ENCODE measurements at regions not wholly inside any gene's neighbourhood (a gene's known extent, or its start where the extent isn't known, plus 50 kb on each side); places are given as distances from the start of the nearest gene placed in this dataset.

DNA sequence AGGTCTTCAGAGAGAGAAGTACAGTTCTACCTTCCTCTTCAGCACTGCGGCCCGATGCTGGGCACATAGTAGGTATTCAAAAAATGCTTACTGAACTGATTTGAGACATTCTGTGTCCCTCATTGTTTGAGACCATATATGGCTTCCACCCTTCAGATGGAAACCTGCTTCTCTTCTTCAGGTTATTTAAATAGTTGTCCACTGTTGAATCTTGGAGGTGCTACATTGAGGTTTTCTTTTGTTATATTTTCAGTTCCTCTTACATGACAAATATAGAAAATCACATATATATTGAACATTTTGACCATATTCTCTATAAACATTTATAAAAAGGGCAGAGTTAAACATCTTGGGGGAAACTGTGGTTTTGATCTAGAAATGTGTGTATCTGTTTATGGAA, 200.2 kb upstream of the LRRC3B start:
- Mint-ChIP-seq H3K4me1 (ENCODE audit: low read depth) (no peaks in the 10 kb centered on the region), H3K4me3 (no peak overlapping the region), H3K27ac (no peak overlapping the region), H3K27me3 (ENCODE audit: low read depth) (no peaks in the 10 kb centered on the region), H3K9me3 (peaks cover 5% of the 10 kb centered on the region), H3K36me3 (ENCODE audit: low read depth) (no peaks in the 10 kb centered on the region)
- DNase-seq (ENCODE audit: low spot score) = no peak

- DNase-seq (ENCODE audit: low spot score) = no peak
- no peaks in the 10 kb centered on the region for H3K36me3 Mint-ChIP-seq (ENCODE audit: low read depth)
- no peak overlapping the region for H3K27ac Mint-ChIP-seq
- H3K4me1 Mint-ChIP-seq (ENCODE audit: low read depth) = no peaks in the 10 kb centered on the region
- no peak overlapping the region for H3K4me3 Mint-ChIP-seq
- H3K9me3 Mint-ChIP-seq = peaks cover 5% of the 10 kb centered on the region
- no peaks in the 10 kb centered on the region for H3K27me3 Mint-ChIP-seq (ENCODE audit: low read depth)
These were observed 197.5 kb upstream of the LRRC3B start for GRCh38 chr3:26425076-26425475.

- Mint-ChIP-seq H3K4me1 (ENCODE audit: low read depth) (no peaks in the 10 kb centered on the region), H3K9me3 (peaks cover 2% of the 10 kb centered on the region), H3K36me3 (ENCODE audit: low read depth) (no peaks in the 10 kb centered on the region), H3K4me3 (no peak overlapping the region), H3K27me3 (ENCODE audit: low read depth) (no peaks in the 10 kb centered on the region), H3K27ac (no peak overlapping the region)
- DNase-seq (ENCODE audit: low spot score) = no peak
These were observed 193.6 kb upstream of the LRRC3B start for GRCh38 chr3:26428992-26429391.

- DNase-seq (ENCODE audit: low spot score) = no peak
- Mint-ChIP-seq H3K9me3 (peaks cover 19% of the 10 kb centered on the region), H3K27me3 (ENCODE audit: low read depth) (no peaks in the 10 kb centered on the region), H3K36me3 (ENCODE audit: low read depth) (no peaks in the 10 kb centered on the region), H3K4me3 (no peak overlapping the region), H3K4me1 (ENCODE audit: low read depth) (no peaks in the 10 kb centered on the region), H3K27ac (no peak overlapping the region)
These were observed 184.9 kb upstream of the LRRC3B start for GRCh38 chr3:26437678-26438077.

DNA sequence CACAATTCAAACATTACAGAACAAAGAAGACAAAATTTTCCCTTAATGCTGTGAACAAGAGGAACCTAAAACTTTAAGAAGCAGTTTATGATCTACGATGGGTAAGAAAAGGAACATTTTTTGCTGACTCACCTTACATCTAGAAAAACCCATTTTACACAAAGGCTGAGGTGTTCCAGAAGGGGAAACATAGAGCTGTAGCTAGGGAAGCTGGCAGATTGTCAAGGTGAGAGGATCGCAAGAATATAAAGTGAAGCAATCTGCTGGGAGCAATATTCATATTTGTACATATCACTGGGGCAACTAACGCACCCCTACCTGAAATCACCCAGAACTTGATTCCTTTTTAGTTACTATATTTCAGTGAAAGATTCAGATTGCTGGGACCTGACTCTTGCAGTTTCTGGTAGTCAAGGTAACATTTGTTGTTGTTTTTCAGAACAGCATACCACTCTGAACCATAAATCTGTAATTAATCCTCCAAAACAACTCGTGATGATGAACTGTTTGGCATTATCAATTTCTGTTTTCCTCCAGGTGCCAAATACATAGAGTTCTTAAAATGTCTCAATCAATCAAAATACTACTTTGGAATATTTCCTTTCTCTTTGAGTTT, 184.1 kb upstream of the LRRC3B start:
- Mint-ChIP-seq H3K9me3 (peaks cover 19% of the 10 kb centered on the region), H3K27ac (no peak overlapping the region), H3K4me1 (ENCODE audit: low read depth) (no peaks in the 10 kb centered on the region), H3K4me3 (no peak overlapping the region), H3K27me3 (ENCODE audit: low read depth) (no peaks in the 10 kb centered on the region), H3K36me3 (ENCODE audit: low read depth) (no peaks in the 10 kb centered on the region)
- DNase-seq (ENCODE audit: low spot score) = no peak

GRCh38 chr3:26438981-26439884, 183.3 kb upstream of the LRRC3B start:
- Mint-ChIP-seq H3K27ac (no peak overlapping the region), H3K4me1 (ENCODE audit: low read depth) (no peaks in the 10 kb centered on the region)

DNA sequence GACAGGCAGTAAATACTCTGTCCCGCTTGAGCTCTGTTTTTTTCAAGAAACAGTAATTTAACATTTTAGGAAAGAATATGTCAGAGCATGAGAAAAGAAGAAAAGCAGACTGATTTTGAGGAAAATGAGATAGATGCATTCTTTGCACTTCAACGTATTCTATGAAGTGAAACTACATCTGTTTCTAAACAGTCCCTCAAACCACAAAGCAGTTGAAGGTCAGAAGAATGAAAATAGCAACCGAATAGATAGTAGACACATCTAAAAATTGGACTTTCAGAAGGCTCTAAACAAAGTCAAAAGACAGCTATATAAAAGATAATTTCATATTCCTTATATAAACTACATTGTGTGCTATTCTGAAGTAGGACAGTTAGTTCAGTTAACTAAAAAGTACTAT, 172.6 kb upstream of the LRRC3B start:
- no peak for DNase-seq (ENCODE audit: low spot score)
- Mint-ChIP-seq H3K9me3 (peaks cover 8% of the 10 kb centered on the region), H3K36me3 (ENCODE audit: low read depth) (no peaks in the 10 kb centered on the region), H3K4me1 (ENCODE audit: low read depth) (no peaks in the 10 kb centered on the region), H3K27me3 (ENCODE audit: low read depth) (no peaks in the 10 kb centered on the region), H3K4me3 (no peak overlapping the region), H3K27ac (no peak overlapping the region)

More at GRCh38 chr3:26438981-26439884, 183.3 kb upstream of the LRRC3B start:
- peaks cover 16% of the 10 kb centered on the region for H3K9me3 Mint-ChIP-seq
- no peaks in the 10 kb centered on the region for H3K36me3 Mint-ChIP-seq (ENCODE audit: low read depth)
- no peak overlapping the region for H3K4me3 Mint-ChIP-seq
- DNase-seq (ENCODE audit: low spot score) = no peak
- H3K27me3 Mint-ChIP-seq (ENCODE audit: low read depth) = no peaks in the 10 kb centered on the region

DNA sequence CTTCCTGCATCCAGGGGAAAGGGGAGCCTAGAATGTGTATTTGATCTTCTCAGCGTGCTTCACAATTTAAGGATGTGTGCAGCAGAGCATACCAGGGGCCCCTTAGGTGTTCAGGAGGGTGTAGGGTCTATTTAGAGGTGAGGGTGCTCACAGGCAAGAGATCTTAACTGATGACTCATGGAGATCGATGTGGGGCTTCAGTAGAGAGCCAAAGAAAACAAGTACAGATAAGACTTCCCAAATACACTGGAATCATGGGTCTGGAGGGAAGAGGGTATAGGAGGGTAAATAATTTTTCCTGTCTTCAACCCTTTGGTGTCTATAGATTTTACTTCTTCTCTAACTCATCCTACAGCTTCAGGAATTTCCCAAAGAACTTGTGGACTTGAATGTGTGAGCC, 170.2 kb upstream of the LRRC3B start:
- Mint-ChIP-seq H3K36me3 (ENCODE audit: low read depth) (no peaks in the 10 kb centered on the region), H3K4me1 (ENCODE audit: low read depth) (no peaks in the 10 kb centered on the region), H3K27ac (no peak overlapping the region), H3K4me3 (no peak overlapping the region), H3K9me3 (peaks cover 8% of the 10 kb centered on the region), H3K27me3 (ENCODE audit: low read depth) (no peaks in the 10 kb centered on the region)
- DNase-seq (ENCODE audit: low spot score) = no peak

- DNase-seq (ENCODE audit: low spot score) = no peak
- Mint-ChIP-seq H3K27me3 (ENCODE audit: low read depth) (no peaks in the 10 kb centered on the region), H3K4me3 (no peak overlapping the region), H3K4me1 (ENCODE audit: low read depth) (no peaks in the 10 kb centered on the region), H3K36me3 (ENCODE audit: low read depth) (no peaks in the 10 kb centered on the region), H3K27ac (no peak overlapping the region), H3K9me3 (peaks cover 21% of the 10 kb centered on the region)
These were observed 161.6 kb upstream of the LRRC3B start for GRCh38 chr3:26460985-26461384.

GRCh38 chr3:26472345-26472744, 150.2 kb upstream of the LRRC3B start:
- H3K9me3 Mint-ChIP-seq = peaks cover 27% of the 10 kb centered on the region
- no peak overlapping the region for H3K27ac Mint-ChIP-seq
- DNase-seq (ENCODE audit: low spot score) = no peak
- H3K4me1 Mint-ChIP-seq (ENCODE audit: low read depth) = no peaks in the 10 kb centered on the region
- no peaks in the 10 kb centered on the region for H3K27me3 Mint-ChIP-seq (ENCODE audit: low read depth)
- H3K4me3 Mint-ChIP-seq = no peak overlapping the region
- no peaks in the 10 kb centered on the region for H3K36me3 Mint-ChIP-seq (ENCODE audit: low read depth)

GRCh38 chr3:26474706-26475105, 147.9 kb upstream of the LRRC3B start:
- Mint-ChIP-seq H3K4me3 (no peak overlapping the region), H3K27ac (no peak overlapping the region), H3K27me3 (ENCODE audit: low read depth) (no peaks in the 10 kb centered on the region), H3K4me1 (ENCODE audit: low read depth) (no peaks in the 10 kb centered on the region), H3K36me3 (ENCODE audit: low read depth) (no peaks in the 10 kb centered on the region), H3K9me3 (peaks cover 8% of the 10 kb centered on the region)
- no peak for DNase-seq (ENCODE audit: low spot score)

DNA sequence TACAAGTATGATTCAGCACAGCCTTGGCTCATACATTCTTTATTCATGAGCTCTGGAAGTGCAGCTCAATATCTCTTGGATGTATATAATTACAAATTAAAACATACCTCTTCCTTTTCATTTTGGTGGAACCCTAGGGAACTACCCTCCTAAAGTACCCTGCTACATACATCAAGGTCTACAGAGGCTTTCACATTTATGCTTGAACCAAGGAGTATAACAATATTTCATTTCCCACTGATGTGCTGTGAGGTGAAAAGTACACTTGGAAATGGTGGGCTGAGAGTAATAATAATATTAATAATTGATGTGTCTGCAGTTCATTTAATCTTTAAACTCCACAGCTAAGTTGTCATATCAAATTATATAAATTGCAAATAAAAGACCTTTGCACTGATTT, 142.2 kb upstream of the LRRC3B start:
- Mint-ChIP-seq H3K4me3 (no peak overlapping the region), H3K27ac (no peak overlapping the region), H3K4me1 (ENCODE audit: low read depth) (no peaks in the 10 kb centered on the region), H3K27me3 (ENCODE audit: low read depth) (no peaks in the 10 kb centered on the region), H3K36me3 (ENCODE audit: low read depth) (no peaks in the 10 kb centered on the region), H3K9me3 (peaks cover 13% of the 10 kb centered on the region)
- DNase-seq (ENCODE audit: low spot score) = no peak

- no peak overlapping the region for H3K4me3 Mint-ChIP-seq
- no peaks in the 10 kb centered on the region for H3K27me3 Mint-ChIP-seq (ENCODE audit: low read depth)
- H3K4me1 Mint-ChIP-seq (ENCODE audit: low read depth) = no peaks in the 10 kb centered on the region
- H3K9me3 Mint-ChIP-seq = peaks cover 22% of the 10 kb centered on the region
- DNase-seq (ENCODE audit: low spot score) = no peak
- H3K36me3 Mint-ChIP-seq (ENCODE audit: low read depth) = no peaks in the 10 kb centered on the region
- H3K27ac Mint-ChIP-seq = no peak overlapping the region
These were observed 138.4 kb upstream of the LRRC3B start for GRCh38 chr3:26484140-26484539.

- no peaks in the 10 kb centered on the region for H3K4me1 Mint-ChIP-seq (ENCODE audit: low read depth)
- H3K4me3 Mint-ChIP-seq = no peak overlapping the region
- no peak for DNase-seq (ENCODE audit: low spot score)
- no peak overlapping the region for H3K27ac Mint-ChIP-seq
- H3K27me3 Mint-ChIP-seq (ENCODE audit: low read depth) = no peaks in the 10 kb centered on the region
- peaks cover 10% of the 10 kb centered on the region for H3K9me3 Mint-ChIP-seq
- H3K36me3 Mint-ChIP-seq (ENCODE audit: low read depth) = no peaks in the 10 kb centered on the region
These were observed 124.3 kb upstream of the LRRC3B start for GRCh38 chr3:26498271-26498670.
